ENCODE measurements at regions not wholly inside any gene's neighbourhood (a gene's known extent, or its start where the extent isn't known, plus 50 kb on each side); places are given as distances from the start of the nearest gene placed in this dataset.

DNA sequence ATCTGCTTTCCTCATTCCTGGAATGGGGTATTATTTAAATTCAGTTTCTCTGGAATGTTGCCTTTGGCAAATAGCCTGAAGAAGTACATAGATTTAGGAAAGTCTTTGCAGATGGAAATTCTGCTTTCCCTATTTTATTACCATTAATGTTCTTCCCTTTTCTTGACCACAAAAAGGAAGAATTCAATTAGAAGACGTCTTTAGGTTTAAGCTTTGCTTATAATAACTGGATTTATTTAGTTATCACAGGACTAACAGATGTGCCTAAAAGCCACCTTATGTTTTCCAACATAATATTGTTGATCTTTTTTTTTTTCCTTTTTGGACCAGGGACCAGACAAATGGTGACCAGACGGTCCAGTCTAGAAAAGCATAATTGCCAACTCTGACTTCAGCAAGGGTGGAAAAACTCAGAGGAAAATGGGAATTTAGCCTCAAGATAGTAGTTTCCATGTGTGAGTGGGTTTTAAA is 210.1 kb upstream of the SPRY2 start:
- intact Hi-C loops (cut with DNase I), result no loop called here
- no peak overlapping the region for H3K27ac ChIP-seq
- H3K27me3 ChIP-seq, result no peaks in the 10 kb centered on the region
- no peak overlapping the region for H3K4me3 ChIP-seq
- H3K36me3 ChIP-seq, result no peaks in the 10 kb centered on the region
- TF ChIP-seq CTCF (IDR thresholded peaks at IDR 0.05), result no peak
- H3K9me3 ChIP-seq, result no peaks in the 10 kb centered on the region
- ATAC-seq (no peak), DNase-seq (no peak)
- no peaks in the 10 kb centered on the region for H3K4me1 ChIP-seq

DNA sequence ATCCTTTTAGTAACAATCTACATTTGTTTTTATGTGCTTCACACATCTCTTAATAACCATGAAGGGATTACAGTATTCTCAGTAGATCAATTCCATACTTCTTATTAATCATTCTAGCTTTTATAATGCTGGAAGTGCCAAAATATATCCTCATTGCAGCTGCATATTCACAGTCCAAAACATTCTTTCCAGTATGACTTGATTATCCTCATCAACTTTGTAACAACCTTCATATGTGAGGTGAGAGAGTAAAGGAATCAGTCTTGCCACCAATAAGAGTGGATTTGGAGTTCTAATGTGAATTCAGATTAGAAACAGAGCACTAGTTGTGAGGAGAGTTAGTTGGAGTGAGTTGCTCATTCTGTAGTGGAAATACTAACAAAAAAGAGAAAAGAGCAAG is 208.0 kb upstream of the SPRY2 start:
- H3K4me3 ChIP-seq, result no peak overlapping the region
- no peaks in the 10 kb centered on the region for H3K27me3 ChIP-seq
- no peak overlapping the region for H3K27ac ChIP-seq
- intact Hi-C loops (cut with DNase I), result no loop called here
- DNase-seq (no peak), ATAC-seq (no peak)
- no peaks in the 10 kb centered on the region for H3K4me1 ChIP-seq
- no peaks in the 10 kb centered on the region for H3K9me3 ChIP-seq
- H3K36me3 ChIP-seq, result no peaks in the 10 kb centered on the region
- no peak for TF ChIP-seq CTCF (IDR thresholded peaks at IDR 0.05)

DNA sequence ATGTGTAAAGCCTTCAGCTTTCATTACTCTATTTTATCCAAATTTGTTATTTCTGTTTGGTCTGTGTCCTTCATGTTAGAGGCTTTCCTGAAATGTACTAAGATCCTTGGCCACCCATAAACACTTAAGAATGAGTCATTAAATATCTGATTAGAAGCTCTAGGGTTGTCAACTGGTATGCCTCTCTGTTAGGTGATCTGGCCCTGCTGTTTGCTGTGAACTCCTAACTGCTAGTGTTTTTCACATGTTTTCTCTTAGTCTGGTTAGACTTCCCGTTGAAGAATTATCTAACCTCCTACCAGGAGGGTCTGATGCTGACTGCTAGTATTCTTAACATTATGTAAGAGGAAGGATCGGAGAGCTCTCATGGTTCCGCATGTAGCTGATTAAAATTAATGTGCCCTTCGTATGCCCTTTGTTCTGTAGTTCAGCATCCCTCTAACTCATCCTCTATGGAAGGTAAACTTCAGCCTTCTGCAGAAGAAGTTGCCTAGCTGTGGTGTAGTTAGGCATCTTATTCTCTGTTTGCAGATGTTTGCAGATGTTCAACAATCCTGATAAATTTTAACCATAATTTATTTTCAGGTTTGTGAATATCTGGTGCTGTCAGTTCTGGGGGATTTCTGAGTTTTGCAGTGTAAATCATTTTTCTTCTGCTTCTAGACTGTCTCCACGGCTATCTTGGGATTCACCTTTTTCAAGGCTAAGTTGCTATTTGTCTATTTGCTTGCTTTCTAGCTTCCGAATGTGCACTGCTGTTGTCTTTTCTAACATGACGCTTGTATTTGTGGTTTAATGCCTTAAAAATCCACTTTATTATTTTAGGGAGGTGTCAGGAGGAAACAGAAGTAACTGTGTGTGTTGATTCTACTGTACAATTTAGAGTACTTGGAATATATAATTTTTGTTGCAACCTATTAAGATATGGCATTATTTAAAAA is 207.2 kb upstream of the SPRY2 start:
- intact Hi-C loops (cut with DNase I), result no loop called here
- Histone ChIP-seq H3K9me3 (no peaks in the 10 kb centered on the region), H3K27me3 (no peaks in the 10 kb centered on the region), H3K4me3 (no peak overlapping the region), H3K27ac (no peak overlapping the region), H3K4me1 (no peaks in the 10 kb centered on the region), H3K36me3 (no peaks in the 10 kb centered on the region)
- no peak for TF ChIP-seq CTCF (IDR thresholded peaks at IDR 0.05)
- ATAC-seq (no peak), DNase-seq (no peak)

DNA sequence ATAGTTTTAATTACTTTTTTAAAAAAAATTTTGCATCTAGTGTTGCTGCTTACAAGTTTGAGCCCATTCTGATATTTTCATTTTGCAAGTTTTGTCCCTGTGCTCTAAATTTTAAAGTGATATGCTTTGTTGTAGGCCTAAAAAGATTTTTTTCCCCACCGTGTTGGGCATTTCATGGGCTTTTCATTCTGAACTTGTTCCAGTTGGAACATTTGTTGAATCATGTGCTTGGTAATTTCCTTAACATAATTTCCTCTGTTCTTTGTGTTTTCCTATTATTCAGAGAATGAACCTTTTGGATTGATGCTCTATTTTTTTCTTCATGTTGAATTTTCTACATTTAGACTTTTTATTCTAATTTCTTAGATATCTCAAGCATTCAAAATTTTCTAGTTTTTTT is 206.4 kb upstream of the SPRY2 start:
- Histone ChIP-seq H3K27me3 (no peaks in the 10 kb centered on the region), H3K4me1 (no peaks in the 10 kb centered on the region), H3K4me3 (no peak overlapping the region), H3K27ac (no peak overlapping the region), H3K9me3 (no peaks in the 10 kb centered on the region), H3K36me3 (no peaks in the 10 kb centered on the region)
- DNase-seq, result no peak
- intact Hi-C loops (cut with DNase I), result no loop called here
- no peak for ATAC-seq
- TF ChIP-seq CTCF (IDR thresholded peaks at IDR 0.05), result no peak

GRCh38 chr13:80533175-80533574 is 192.2 kb upstream of the SPRY2 start:
- Histone ChIP-seq H3K9me3 (peaks cover 4% of the 10 kb centered on the region), H3K4me3 (no peak overlapping the region), H3K27me3 (no peaks in the 10 kb centered on the region), H3K27ac (no peak overlapping the region), H3K36me3 (no peaks in the 10 kb centered on the region), H3K4me1 (no peaks in the 10 kb centered on the region)
- ATAC-seq (no peak), DNase-seq (no peak)
- intact Hi-C loops (cut with DNase I), result no loop called here
- TF ChIP-seq CTCF (IDR thresholded peaks at IDR 0.05), result no peak
